ENCODE measurements at regions not wholly inside any gene's neighbourhood (a gene's known extent, or its start where the extent isn't known, plus 50 kb on each side); places are given as distances from the start of the nearest gene placed in this dataset.

DNA sequence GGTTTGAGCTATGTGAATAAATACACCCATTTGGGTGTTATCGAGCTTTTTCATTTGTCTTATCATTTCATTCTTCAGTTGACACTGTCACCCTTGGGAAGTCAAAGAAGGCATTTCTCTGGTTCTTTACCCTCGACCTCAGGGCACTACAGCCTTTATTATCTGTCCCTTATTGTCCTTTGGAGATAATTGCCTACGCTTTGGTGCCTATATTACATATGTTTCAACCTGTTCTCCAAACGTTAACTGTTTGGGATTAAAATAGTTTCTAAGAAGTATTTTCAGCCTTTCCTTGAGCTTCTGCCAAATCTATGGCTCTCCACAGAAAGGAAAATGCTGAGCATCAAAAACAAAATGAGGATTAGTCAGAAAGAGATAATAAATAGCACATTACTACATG is 395.4 kb upstream of the ADAMTS9 start:
- Histone ChIP-seq H2BK15ac (ENCODE audit: low read depth, poor library complexity, severe bottlenecking) (no peak overlapping the region), H3K18ac (ENCODE audit: low read depth in 1 of 2, low read length in 2 of 2) (no peak overlapping the region), H3K27me3 (ENCODE audit: control insufficient read depth in 1 of 2, insufficient read depth in 1 of 2, low read length in 2 of 2) (peaks cover 0 to 3% of the 10 kb centered on the region in 2 experiments), H3K27ac (ENCODE audit: low read length, poor library complexity, severe bottlenecking) (no peak overlapping the region), H2BK120ac (ENCODE audit: low read depth, low read length) (no peak overlapping the region), H3K14ac (ENCODE audit: low read length in 2 of 2) (no peak overlapping the region), H3K9ac (ENCODE audit: low read length) (no peak overlapping the region), H3K4ac (ENCODE audit: low read depth in 1 of 2, low read length in 2 of 2) (no peak overlapping the region), H3K23ac (ENCODE audit: low read length in 2 of 2) (no peak overlapping the region), H3K4me1 (ENCODE audit: control insufficient read depth, insufficient read depth, low read depth, low read length) (no peaks in the 10 kb centered on the region), H3K36me3 (ENCODE audit: control insufficient read depth in 1 of 2, insufficient read depth in 2 of 2, low read depth in 1 of 2, low read length in 2 of 2) (no peaks in the 10 kb centered on the region), H2BK12ac (ENCODE audit: low read length in 2 of 2) (no peak overlapping the region), H4K8ac (ENCODE audit: low read length) (no peak overlapping the region), H2AFZ (ENCODE audit: low read depth, low read length) (no peak overlapping the region), H3K9me3 (ENCODE audit: control insufficient read depth, low read length) (no peaks in the 10 kb centered on the region), H3K79me1 (replicated peaks; ENCODE audit: low read length, poor library complexity, severe bottlenecking) (no peaks in the 10 kb centered on the region), H3K4me3 (ENCODE audit: insufficient read depth in 1 of 2, low read depth in 1 of 2, low read length in 2 of 2) (no peak overlapping the region), H2BK5ac (ENCODE audit: low read depth, low read length, poor library complexity, severe bottlenecking) (no peak overlapping the region), H2AK5ac (ENCODE audit: low read length, severe bottlenecking) (no peak overlapping the region), H4K91ac (ENCODE audit: low read length) (no peak overlapping the region), H3K4me2 (ENCODE audit: low read length, poor library complexity, severe bottlenecking) (no peak overlapping the region)
- DNase-seq = peak; percentile 14
- WGBS = 100% methylated on average over 1 of the region's 4 CpGs

- Histone ChIP-seq H4K91ac (ENCODE audit: low read length) (no peak overlapping the region), H3K36me3 (ENCODE audit: control insufficient read depth in 1 of 2, insufficient read depth in 2 of 2, low read depth in 1 of 2, low read length in 2 of 2) (no peaks in the 10 kb centered on the region), H3K27me3 (ENCODE audit: control insufficient read depth in 1 of 2, insufficient read depth in 1 of 2, low read length in 2 of 2) (peaks cover 0 to 3% of the 10 kb centered on the region in 2 experiments), H3K9ac (ENCODE audit: low read length) (no peak overlapping the region), H2AFZ (ENCODE audit: low read depth, low read length) (no peak overlapping the region), H3K27ac (ENCODE audit: low read length, poor library complexity, severe bottlenecking) (no peak overlapping the region), H2AK5ac (ENCODE audit: low read length, severe bottlenecking) (no peak overlapping the region), H3K4me1 (ENCODE audit: control insufficient read depth, insufficient read depth, low read depth, low read length) (no peaks in the 10 kb centered on the region), H2BK15ac (ENCODE audit: low read depth, poor library complexity, severe bottlenecking) (no peak overlapping the region), H3K79me1 (replicated peaks; ENCODE audit: low read length, poor library complexity, severe bottlenecking) (no peaks in the 10 kb centered on the region), H3K14ac (ENCODE audit: low read length in 2 of 2) (no peak overlapping the region), H3K4ac (ENCODE audit: low read depth in 1 of 2, low read length in 2 of 2) (no peak overlapping the region), H3K9me3 (ENCODE audit: control insufficient read depth, low read length) (no peaks in the 10 kb centered on the region), H3K23ac (ENCODE audit: low read length in 2 of 2) (no peak overlapping the region), H2BK5ac (ENCODE audit: low read depth, low read length, poor library complexity, severe bottlenecking) (no peak overlapping the region), H2BK12ac (ENCODE audit: low read length in 2 of 2) (no peak overlapping the region), H3K4me2 (ENCODE audit: low read length, poor library complexity, severe bottlenecking) (no peak overlapping the region), H4K8ac (ENCODE audit: low read length) (no peak overlapping the region), H3K4me3 (ENCODE audit: insufficient read depth in 1 of 2, low read depth in 1 of 2, low read length in 2 of 2) (no peak overlapping the region), H3K18ac (ENCODE audit: low read depth in 1 of 2, low read length in 2 of 2) (no peak overlapping the region), H2BK120ac (ENCODE audit: low read depth, low read length) (no peak overlapping the region)
- WGBS = 25% methylated on average over 1 of the region's 2 CpGs
- no peak for DNase-seq
Observed at GRCh38 chr3:65081536-65081935, 393.7 kb upstream of the ADAMTS9 start.

DNA sequence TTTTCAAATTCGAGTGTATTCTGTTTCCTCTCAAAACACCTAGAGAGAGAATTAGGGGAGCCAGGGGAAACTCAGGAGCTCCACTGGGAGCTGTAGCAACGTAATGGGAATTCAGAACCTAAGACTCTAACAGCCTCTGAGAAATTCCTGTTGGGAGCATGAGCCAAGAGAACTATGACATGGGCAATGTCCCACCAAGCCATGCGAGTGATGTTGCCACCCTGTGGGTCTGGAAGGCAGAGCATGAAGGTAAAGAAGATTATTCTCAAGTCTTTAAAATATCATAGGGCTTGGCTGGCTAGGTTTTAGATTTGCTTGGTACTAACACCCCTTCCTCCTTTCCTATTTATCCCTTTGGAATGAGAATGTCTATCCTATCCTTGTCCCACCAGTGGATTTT is 392.6 kb upstream of the ADAMTS9 start:
- no peak overlapping the region for H3K18ac ChIP-seq (ENCODE audit: low read depth in 1 of 2, low read length in 2 of 2)
- H4K8ac ChIP-seq (ENCODE audit: low read length) = no peak overlapping the region
- H3K23ac ChIP-seq (ENCODE audit: low read length in 2 of 2) = no peak overlapping the region
- no peak overlapping the region for H2AK5ac ChIP-seq (ENCODE audit: low read length, severe bottlenecking)
- no peak overlapping the region for H3K4ac ChIP-seq (ENCODE audit: low read depth in 1 of 2, low read length in 2 of 2)
- no peak overlapping the region for H2AFZ ChIP-seq (ENCODE audit: low read depth, low read length)
- WGBS = 76% methylated on average over 3 of the region's 3 CpGs
- no peaks in the 10 kb centered on the region for H3K79me1 ChIP-seq (replicated peaks; ENCODE audit: low read length, poor library complexity, severe bottlenecking)
- H3K36me3 ChIP-seq (ENCODE audit: control insufficient read depth in 1 of 2, insufficient read depth in 2 of 2, low read depth in 1 of 2, low read length in 2 of 2) = no peaks in the 10 kb centered on the region
- H2BK15ac ChIP-seq (ENCODE audit: low read depth, poor library complexity, severe bottlenecking) = no peak overlapping the region
- DNase-seq = no peak
- no peak overlapping the region for H2BK12ac ChIP-seq (ENCODE audit: low read length in 2 of 2)
- no peaks in the 10 kb centered on the region for H3K9me3 ChIP-seq (ENCODE audit: control insufficient read depth, low read length)
- no peak overlapping the region for H3K14ac ChIP-seq (ENCODE audit: low read length in 2 of 2)
- H2BK5ac ChIP-seq (ENCODE audit: low read depth, low read length, poor library complexity, severe bottlenecking) = no peak overlapping the region
- H2BK120ac ChIP-seq (ENCODE audit: low read depth, low read length) = no peak overlapping the region
- peaks cover 0 to 3% of the 10 kb centered on the region in 2 experiments for H3K27me3 ChIP-seq (ENCODE audit: control insufficient read depth in 1 of 2, insufficient read depth in 1 of 2, low read length in 2 of 2)
- H4K91ac ChIP-seq (ENCODE audit: low read length) = no peak overlapping the region
- no peak overlapping the region for H3K9ac ChIP-seq (ENCODE audit: low read length)
- no peak overlapping the region for H3K4me2 ChIP-seq (ENCODE audit: low read length, poor library complexity, severe bottlenecking)
- no peak overlapping the region for H3K27ac ChIP-seq (ENCODE audit: low read length, poor library complexity, severe bottlenecking)
- no peaks in the 10 kb centered on the region for H3K4me1 ChIP-seq (ENCODE audit: control insufficient read depth, insufficient read depth, low read depth, low read length)
- no peak overlapping the region for H3K4me3 ChIP-seq (ENCODE audit: insufficient read depth in 1 of 2, low read depth in 1 of 2, low read length in 2 of 2)

DNA sequence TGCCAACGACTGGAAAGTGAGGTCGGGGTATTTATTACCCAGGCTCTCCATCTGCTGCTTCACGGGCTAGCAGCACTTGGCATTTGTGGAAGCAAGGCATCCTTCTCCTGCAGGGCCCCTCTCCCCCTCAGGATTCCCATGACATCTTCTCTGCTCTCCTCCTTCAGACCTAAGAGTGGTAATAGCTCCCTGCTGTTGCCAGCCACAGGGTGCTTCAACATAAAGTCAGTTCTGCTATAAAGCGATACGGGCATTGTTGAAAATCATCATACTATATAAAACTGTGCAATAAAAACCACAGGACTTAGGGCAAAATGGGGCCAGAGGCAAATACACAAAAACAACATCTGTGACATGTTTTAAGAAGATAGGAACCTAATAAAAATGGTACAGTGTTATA is 391.8 kb upstream of the ADAMTS9 start:
- no peak overlapping the region for H2AK5ac ChIP-seq (ENCODE audit: low read length, severe bottlenecking)
- no peaks in the 10 kb centered on the region for H3K9me3 ChIP-seq (ENCODE audit: control insufficient read depth, low read length)
- H3K4me1 ChIP-seq (ENCODE audit: control insufficient read depth, insufficient read depth, low read depth, low read length) = no peaks in the 10 kb centered on the region
- no peak overlapping the region for H2AFZ ChIP-seq (ENCODE audit: low read depth, low read length)
- no peak overlapping the region for H2BK12ac ChIP-seq (ENCODE audit: low read length in 2 of 2)
- no peak overlapping the region for H3K4ac ChIP-seq (ENCODE audit: low read depth in 1 of 2, low read length in 2 of 2)
- H3K23ac ChIP-seq (ENCODE audit: low read length in 2 of 2) = no peak overlapping the region
- no peak overlapping the region for H2BK15ac ChIP-seq (ENCODE audit: low read depth, poor library complexity, severe bottlenecking)
- H3K79me1 ChIP-seq (replicated peaks; ENCODE audit: low read length, poor library complexity, severe bottlenecking) = no peaks in the 10 kb centered on the region
- H3K14ac ChIP-seq (ENCODE audit: low read length in 2 of 2) = no peak overlapping the region
- 65% methylated on average over 5 of the region's 5 CpGs for WGBS
- H3K27ac ChIP-seq (ENCODE audit: low read length, poor library complexity, severe bottlenecking) = no peak overlapping the region
- no peak overlapping the region for H3K4me3 ChIP-seq (ENCODE audit: insufficient read depth in 1 of 2, low read depth in 1 of 2, low read length in 2 of 2)
- H3K4me2 ChIP-seq (ENCODE audit: low read length, poor library complexity, severe bottlenecking) = no peak overlapping the region
- H4K8ac ChIP-seq (ENCODE audit: low read length) = no peak overlapping the region
- H2BK120ac ChIP-seq (ENCODE audit: low read depth, low read length) = no peak overlapping the region
- H3K9ac ChIP-seq (ENCODE audit: low read length) = no peak overlapping the region
- no peak for DNase-seq
- H2BK5ac ChIP-seq (ENCODE audit: low read depth, low read length, poor library complexity, severe bottlenecking) = no peak overlapping the region
- peaks cover 0 to 3% of the 10 kb centered on the region in 2 experiments for H3K27me3 ChIP-seq (ENCODE audit: control insufficient read depth in 1 of 2, insufficient read depth in 1 of 2, low read length in 2 of 2)
- no peaks in the 10 kb centered on the region for H3K36me3 ChIP-seq (ENCODE audit: control insufficient read depth in 1 of 2, insufficient read depth in 2 of 2, low read depth in 1 of 2, low read length in 2 of 2)
- H4K91ac ChIP-seq (ENCODE audit: low read length) = peak overlapping the region; percentile 15
- H3K18ac ChIP-seq (ENCODE audit: low read depth in 1 of 2, low read length in 2 of 2) = no peak overlapping the region
